ENCODE measurements at regions not wholly inside any gene's neighbourhood (a gene's known extent, or its start where the extent isn't known, plus 50 kb on each side); places are given as distances from the start of the nearest gene placed in this dataset.

DNA sequence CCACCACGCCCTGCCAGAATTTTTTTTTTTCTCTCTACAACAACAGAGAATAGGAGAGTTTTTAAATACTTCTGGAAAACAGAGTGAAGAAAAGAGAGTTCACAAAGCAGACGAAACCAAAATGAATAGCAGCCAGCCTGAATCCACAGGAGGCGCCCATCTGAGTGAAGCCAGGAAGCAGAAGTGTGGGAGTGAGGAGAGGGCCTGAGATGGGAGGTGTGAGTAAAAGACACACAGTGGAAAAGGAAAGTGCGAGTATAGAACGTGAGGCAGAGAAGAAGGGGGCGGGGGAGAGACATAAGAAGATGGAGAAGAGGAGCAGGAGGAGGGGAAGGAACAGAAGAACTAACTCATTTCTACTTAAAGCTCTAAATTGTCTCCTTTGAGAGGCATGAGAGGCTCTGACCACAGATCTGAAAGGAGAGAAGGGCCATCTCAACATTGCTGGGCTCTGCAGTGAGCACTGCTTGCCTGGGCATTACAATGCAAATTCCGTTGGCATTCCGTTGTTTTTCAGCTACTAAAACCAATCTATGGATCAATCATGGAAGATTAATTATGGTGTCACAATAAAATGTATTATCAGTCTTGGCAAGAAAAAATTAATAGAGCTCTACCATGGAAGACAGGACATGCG, 140.1 kb upstream of the CPSF6 start:
- no peak for TF ChIP-seq CTCF (IDR thresholded peaks at IDR 0.05)
- H3K4me1 ChIP-seq, result peaks cover 7 to 8% of the 10 kb centered on the region in 2 donors
- H3K27ac ChIP-seq, result no peak overlapping the region
- no peaks in the 10 kb centered on the region for H3K27me3 ChIP-seq
- no peak for ATAC-seq
- no peak overlapping the region for H3K4me3 ChIP-seq
- intact Hi-C loops (cut with DNase I), result no loop called here
- H3K36me3 ChIP-seq, result no peaks in the 10 kb centered on the region
- no peak for DNase-seq
- H3K9me3 ChIP-seq, result no peaks in the 10 kb centered on the region

DNA sequence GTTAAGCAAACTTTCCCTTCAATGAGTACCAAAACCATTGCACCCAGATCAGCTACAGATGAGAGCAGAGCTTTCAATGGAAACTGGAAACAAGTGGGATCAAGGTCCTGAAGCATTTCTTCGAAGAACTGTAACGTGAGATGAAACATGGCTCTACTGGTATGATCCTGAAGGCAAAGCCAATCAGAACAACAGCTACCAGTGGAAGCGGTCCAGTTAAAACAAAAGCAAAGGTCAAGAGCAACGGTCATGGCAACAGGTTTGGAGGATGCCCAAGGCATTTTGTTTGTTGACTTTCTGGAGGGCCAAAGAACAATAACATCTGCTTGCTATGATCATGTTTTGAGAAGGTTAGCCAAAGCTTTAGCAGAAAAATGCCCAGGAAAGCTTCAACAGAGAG, 137.9 kb upstream of the CPSF6 start:
- H3K9me3 ChIP-seq, result no peaks in the 10 kb centered on the region
- ATAC-seq (peak; percentile 17), DNase-seq (no peak)
- H3K36me3 ChIP-seq, result no peaks in the 10 kb centered on the region
- H3K4me1 ChIP-seq, result peaks cover 7 to 8% of the 10 kb centered on the region in 2 donors
- no peaks in the 10 kb centered on the region for H3K27me3 ChIP-seq
- intact Hi-C loops (cut with DNase I), result no loop called here
- TF ChIP-seq CTCF (IDR thresholded peaks at IDR 0.05), result no peak
- no peak overlapping the region for H3K4me3 ChIP-seq
- no peak overlapping the region for H3K27ac ChIP-seq

DNA sequence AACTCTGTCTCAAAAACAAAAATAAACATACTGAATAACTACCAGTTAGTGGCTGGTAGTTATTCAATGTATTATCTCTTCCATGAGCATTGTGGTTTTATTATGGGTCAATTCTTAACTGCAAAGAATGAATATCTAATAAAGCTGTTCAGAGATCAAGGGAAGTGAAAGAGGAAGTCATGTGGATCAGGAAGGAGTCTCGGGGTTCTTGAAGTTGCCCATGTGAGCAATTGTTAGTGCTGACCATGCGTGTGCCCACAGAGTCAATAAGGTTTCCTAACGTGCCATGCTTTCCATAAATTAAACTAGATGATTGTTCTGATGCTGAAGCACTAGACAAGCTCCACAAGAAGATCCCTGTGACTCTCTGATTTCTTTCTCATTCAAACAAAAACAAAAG, 136.5 kb upstream of the CPSF6 start:
- H3K4me3 ChIP-seq, result no peak overlapping the region
- DNase-seq (no peak), ATAC-seq (peak; percentile 9)
- H3K36me3 ChIP-seq, result no peaks in the 10 kb centered on the region
- no peaks in the 10 kb centered on the region for H3K27me3 ChIP-seq
- TF ChIP-seq CTCF (IDR thresholded peaks at IDR 0.05), result no peak
- H3K4me1 ChIP-seq, result peaks cover 8 to 12% of the 10 kb centered on the region in 2 donors
- H3K27ac ChIP-seq, result peak overlapping the region in 1 of 2 donors; percentile 31
- no peaks in the 10 kb centered on the region for H3K9me3 ChIP-seq
- intact Hi-C loops (cut with DNase I), result no loop called here

DNA sequence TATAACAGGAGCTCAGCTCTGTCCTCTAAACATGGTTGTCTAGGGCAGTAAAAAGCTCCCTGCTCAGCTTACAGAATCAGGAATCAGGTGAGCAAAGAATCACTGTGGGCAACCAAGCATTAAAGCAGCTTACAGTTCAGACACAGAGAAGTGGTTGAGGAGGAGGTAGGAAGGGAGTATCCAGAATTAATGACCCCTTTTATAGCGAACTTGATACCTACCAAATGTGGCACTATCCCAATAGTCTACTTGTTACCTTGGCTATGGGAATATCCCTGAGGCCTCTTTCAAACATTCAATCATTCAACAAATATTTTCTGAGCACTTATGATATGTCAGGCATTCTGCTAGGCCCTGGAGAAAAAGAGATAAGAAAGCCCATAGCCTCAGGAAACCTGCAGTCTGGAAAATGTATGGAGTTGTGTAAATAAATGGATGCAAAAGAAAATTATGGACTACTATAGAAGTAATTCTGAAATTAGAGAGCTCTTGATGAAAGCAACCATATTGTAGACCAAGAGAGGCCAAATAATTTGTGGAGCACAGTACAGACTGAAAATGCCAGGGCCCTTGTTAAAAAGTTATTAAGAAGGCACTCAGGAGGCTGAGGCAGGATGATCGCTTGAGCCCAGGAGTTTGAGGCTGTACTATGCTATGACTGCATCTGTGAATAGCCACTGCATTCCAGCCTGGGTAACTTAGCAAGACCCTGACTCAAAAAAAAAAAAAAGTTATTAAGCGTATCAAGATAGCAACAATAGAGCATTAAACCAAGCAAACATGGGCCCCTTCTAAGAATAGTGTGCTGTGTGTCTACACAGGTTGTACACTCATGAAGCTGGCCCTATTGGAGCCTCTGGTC, 134.0 kb upstream of the CPSF6 start:
- no peaks in the 10 kb centered on the region for H3K27me3 ChIP-seq
- H3K4me1 ChIP-seq, result peaks cover 8 to 19% of the 10 kb centered on the region in 2 donors
- TF ChIP-seq CTCF (IDR thresholded peaks at IDR 0.05), result no peak
- intact Hi-C loops (cut with DNase I), result no loop called here
- peak overlapping the region; percentile 53 to 70 for H3K27ac ChIP-seq
- ATAC-seq (peak; percentile 30), DNase-seq (no peak)
- no peaks in the 10 kb centered on the region for H3K9me3 ChIP-seq
- no peak overlapping the region for H3K4me3 ChIP-seq
- no peaks in the 10 kb centered on the region for H3K36me3 ChIP-seq

DNA sequence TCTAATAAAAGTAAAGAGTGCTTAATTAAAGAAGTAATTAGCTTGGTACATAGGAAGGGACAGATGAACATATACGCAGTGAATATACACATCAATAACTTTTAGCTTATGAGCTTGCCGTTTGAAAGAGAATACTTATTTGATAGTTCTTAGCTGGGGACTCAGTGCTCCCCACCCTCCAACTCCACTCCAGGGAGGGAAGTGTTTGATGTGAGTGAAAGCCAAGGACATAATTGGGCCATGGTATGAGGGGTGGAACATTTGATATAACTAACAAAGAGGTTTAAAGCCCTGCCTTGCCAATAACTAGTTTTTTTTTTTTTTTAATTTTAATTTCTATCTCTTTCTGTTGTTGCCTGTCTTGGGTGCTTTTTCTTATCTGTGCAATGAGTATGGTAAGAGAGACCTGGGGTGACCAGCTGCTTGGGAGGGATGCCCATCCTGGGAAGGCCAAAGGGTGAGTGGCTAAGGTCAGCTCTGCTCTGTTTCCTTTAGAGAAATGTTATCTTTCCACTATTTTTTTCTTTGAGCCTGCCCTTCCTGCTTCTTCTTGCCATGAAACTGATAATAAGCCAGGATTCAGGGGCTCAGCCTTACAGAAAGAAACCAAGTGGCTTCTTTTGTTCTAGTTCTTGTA, 132.8 kb upstream of the CPSF6 start:
- Histone ChIP-seq H3K36me3 (no peaks in the 10 kb centered on the region), H3K27ac (peak overlapping the region; percentile 53 to 70), H3K27me3 (no peaks in the 10 kb centered on the region), H3K4me3 (no peak overlapping the region), H3K9me3 (no peaks in the 10 kb centered on the region), H3K4me1 (peaks cover 8 to 19% of the 10 kb centered on the region in 2 donors)
- DNase-seq, result no peak
- TF ChIP-seq CTCF (IDR thresholded peaks at IDR 0.05), result no peak
- intact Hi-C loops (cut with DNase I), result no loop called here
- ATAC-seq, result peak; percentile 55
